DOHH2 (cell line): ENCODE measurements at regions not wholly inside any gene's neighbourhood (a gene's known extent, or its start where the extent isn't known, plus 50 kb on each side); places are given as distances from the start of the nearest gene placed in this dataset.

ENCODE experiments used
- CTCF ChIP-seq: fragments of 200-600 bp; sonication (generic); IDR thresholded peaks from one replicate; pipeline ENCODE4 v1.5.1; 2014; ENCODE audit warnings: antibody characterized with exemption, mild to moderate bottlenecking, low read depth, low read length; ENCODE audit not compliant: poor library complexity, severe bottlenecking
- EZH2phosphoT487 ChIP-seq: fragments of 200-600 bp; sonication (generic); IDR thresholded peaks from 2 replicates; pipeline ENCODE4 v1.6.1; 2017; ENCODE audit warnings: borderline replicate concordance, mild to moderate bottlenecking, antibody characterized with exemption, low read length, moderate library complexity, mixed read lengths

DNA sequence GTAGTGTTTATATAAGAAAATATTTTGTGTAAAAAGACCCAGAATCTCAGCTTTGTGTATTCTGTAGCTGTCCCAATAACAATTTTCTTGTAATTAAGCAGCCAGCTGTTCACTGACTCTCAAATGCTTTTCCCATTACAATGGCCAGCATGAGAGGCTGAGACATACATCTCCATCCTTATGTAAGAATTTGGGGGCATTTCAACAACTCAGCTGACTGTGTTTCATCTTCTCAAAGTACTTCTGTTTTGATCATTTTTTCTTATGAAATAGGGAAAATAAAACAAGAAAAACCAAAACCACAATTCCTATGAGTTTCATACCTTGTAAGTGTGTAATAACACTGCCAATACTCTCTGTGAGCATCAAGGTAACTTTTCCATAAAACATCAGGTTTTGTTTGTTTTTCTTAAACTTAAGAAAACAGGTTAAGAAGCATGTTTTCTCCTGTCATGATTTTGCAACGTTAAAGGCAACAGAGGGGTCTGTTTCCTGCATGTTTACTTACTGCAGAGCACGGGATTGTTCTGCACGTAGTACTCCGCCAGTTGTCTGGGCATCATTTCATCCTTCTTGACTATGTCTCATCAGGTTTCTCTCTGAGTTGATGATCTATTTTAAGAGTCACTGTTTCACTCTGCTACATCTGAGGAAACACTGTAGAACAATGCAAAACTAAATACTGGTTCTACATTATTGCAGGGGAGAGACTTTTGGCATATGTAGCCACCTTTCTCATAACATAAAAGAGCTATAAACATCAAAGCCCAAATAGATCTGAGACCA lies 62.9 kb upstream of the CYRIA start:
- TF ChIP-seq CTCF (no peak), EZH2phosphoT487 (no peak)
